GM12874 (cell line): ENCODE measurements at regions not wholly inside any gene's neighbourhood (a gene's known extent, or its start where the extent isn't known, plus 50 kb on each side); places are given as distances from the start of the nearest gene placed in this dataset.

Experiments
- CTCF ChIP-seq: IDR thresholded peaks from 2 replicates; pipeline ENCODE4 v1.5.1; 2011; ENCODE audit warnings: low read depth, mild to moderate bottlenecking, control low read depth, low read length, moderate library complexity; ENCODE audit not compliant: insufficient read depth

GRCh38 chr13:76804801-76805200 is 81.4 kb downstream of the KCTD12 start:
- TF ChIP-seq CTCF = no peak

- no peak for TF ChIP-seq CTCF
Measured at GRCh38 chr13:76803831-76804230, 82.4 kb downstream of the KCTD12 start.

GRCh38 chr13:76800943-76801342 is 85.3 kb downstream of the KCTD12 start:
- TF ChIP-seq CTCF = no peak

- TF ChIP-seq CTCF = no peak
Measured at GRCh38 chr13:76799696-76800095, 86.5 kb downstream of the KCTD12 start.

- TF ChIP-seq CTCF = no peak
Measured at GRCh38 chr13:76798037-76798436, 88.2 kb downstream of the KCTD12 start.

GRCh38 chr13:76797361-76797760 is 88.8 kb downstream of the KCTD12 start:
- TF ChIP-seq CTCF = no peak

GRCh38 chr13:76796851-76797250 is 89.4 kb downstream of the KCTD12 start:
- no peak for TF ChIP-seq CTCF
